H1 (cell line): ENCODE measurements at regions not wholly inside any gene's neighbourhood (a gene's known extent, or its start where the extent isn't known, plus 50 kb on each side); places are given as distances from the start of the nearest gene placed in this dataset.

Experiments
- CTCF ChIP-seq, 3 experiments: IDR thresholded peaks; 1 replicate in 2 of 3; 2 replicates in 1 of 3; pipeline versions ENCODE4 v1.5.1 to v1.6.1; 2011; ENCODE audit warnings: low read length in 3 of 3, mild to moderate bottlenecking in 3 of 3, inconsistent platforms in 2 of 3, low read depth in 1 of 3, moderate library complexity in 1 of 3; ENCODE audit not compliant: insufficient read depth in 1 of 3; ENCODE audit errors: control extremely low read depth in 1 of 3
- POLR2A ChIP-seq, 2 experiments: IDR thresholded peaks; 1 replicate in 1 of 2; 2 replicates in 1 of 2; pipeline ENCODE4 v1.6.1; 2011; ENCODE audit warnings: low read depth in 2 of 2, low read length in 2 of 2, mild to moderate bottlenecking in 2 of 2; ENCODE audit errors: control extremely low read depth in 1 of 2
- POLR2AphosphoS5 ChIP-seq: IDR thresholded peaks from 2 replicates; pipeline ENCODE4 v1.6.1; 2011; ENCODE audit warnings: low read depth, low read length
- SIX5 ChIP-seq: IDR thresholded peaks from 2 replicates; pipeline ENCODE4 v1.6.1; 2011; ENCODE audit warnings: mild to moderate bottlenecking, low read depth, low read length
- TF ChIP-seq, protein P1 (sequence below): IDR thresholded peaks from 2 replicates; pipeline ENCODE4 v1.6.1; 2011; ENCODE audit warnings: low read length, improper control_type of control experiment

DNA sequence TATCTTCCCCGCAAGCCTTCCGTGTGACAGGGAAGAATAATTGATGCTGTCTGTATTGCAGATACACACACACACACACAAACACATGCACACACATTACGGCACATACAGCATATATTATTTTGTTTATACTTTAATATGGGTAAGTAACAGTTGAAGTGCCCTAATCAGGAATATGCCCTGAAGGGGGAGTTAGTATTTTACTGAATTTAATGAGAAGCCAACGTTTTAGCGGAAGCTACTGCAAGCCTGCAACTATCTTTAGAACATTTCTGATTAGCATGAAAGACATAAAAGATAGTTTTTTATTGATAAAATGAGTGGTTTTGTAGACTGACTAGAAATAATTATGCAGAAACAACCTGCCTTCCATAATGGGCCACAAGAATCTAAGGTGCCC lies 296.6 kb upstream of the SLCO3A1 start:
- TF ChIP-seq POLR2A (IDR thresholded peaks at IDR 0.05; ENCODE audit: control extremely low read depth in 1 of 2, low read depth in 2 of 2, low read length in 2 of 2): no peak
- TF ChIP-seq SIX5: no peak
- TF ChIP-seq POLR2AphosphoS5: no peak
- TF ChIP-seq, protein P1, sequence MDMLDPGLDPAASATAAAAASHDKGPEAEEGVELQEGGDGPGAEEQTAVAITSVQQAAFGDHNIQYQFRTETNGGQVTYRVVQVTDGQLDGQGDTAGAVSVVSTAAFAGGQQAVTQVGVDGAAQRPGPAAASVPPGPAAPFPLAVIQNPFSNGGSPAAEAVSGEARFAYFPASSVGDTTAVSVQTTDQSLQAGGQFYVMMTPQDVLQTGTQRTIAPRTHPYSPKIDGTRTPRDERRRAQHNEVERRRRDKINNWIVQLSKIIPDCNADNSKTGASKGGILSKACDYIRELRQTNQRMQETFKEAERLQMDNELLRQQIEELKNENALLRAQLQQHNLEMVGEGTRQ: no peak
- no peak for TF ChIP-seq CTCF (IDR thresholded peaks at IDR 0.05; ENCODE audit: control extremely low read depth in 1 of 3, insufficient read depth in 1 of 3, low read depth in 1 of 3, low read length in 3 of 3)
